PC-3 (cell line): ENCODE measurements at regions not wholly inside any gene's neighbourhood (a gene's known extent, or its start where the extent isn't known, plus 50 kb on each side); places are given as distances from the start of the nearest gene placed in this dataset.

Experiments
- ATAC-seq: fragments of 200-7000 bp; cut with Tn5 transposase; 2 replicates; pipeline ENCODE4 v1.9.1; 2020; ENCODE audit warnings: mild to moderate bottlenecking, moderate library complexity
- BruUV-seq: library from RNA; stranded (reverse); fragments of 400-500 nt; replicated peaks from 2 replicates; lab custom pipeline; 2021; lab: Mats Ljungman, UMichigan
- CTCF ChIA-PET: fragments of 300-600 bp; sonication (Branson Sonifier 250); formaldehyde crosslinking; loops from one replicate; lab custom pipeline; 2022; ENCODE audit warnings: antibody characterized with exemption; lab: Charles Lee
- POLR2A ChIA-PET: fragments of 300-600 bp; sonication (Branson Sonifier 250); formaldehyde crosslinking; loops from one replicate; lab custom pipeline; 2022; ENCODE audit warnings: antibody characterized with exemption; ENCODE audit not compliant: unreplicated experiment; lab: Charles Lee
- DNase-seq: peaks from one replicate; pipeline ENCODE4 v3.0.0-alpha.2; 2015
- H2AFZ ChIP-seq: fragments of 300-600 bp; sonication (generic); 2 replicates; pipeline ENCODE4 v1.6.0; 2016; ENCODE audit warnings: antibody characterized with exemption, low read length
- H3F3A ChIP-seq: fragments of 300-600 bp; sonication (generic); one replicate; pipeline ENCODE4 v1.6.0; 2017; ENCODE audit warnings: antibody characterized with exemption, low read length, control low read depth, mild to moderate bottlenecking; ENCODE audit not compliant: unreplicated experiment
- H3K27ac ChIP-seq: fragments of 300-600 bp; sonication (generic); 2 replicates; pipeline ENCODE4 v1.5.1; 2016; ENCODE audit warnings: mild to moderate bottlenecking, low read length
- H3K27me3 ChIP-seq: fragments of 300-600 bp; sonication (generic); 2 replicates; pipeline ENCODE4 v1.6.1; 2016; ENCODE audit warnings: low read length, mixed read lengths
- H3K36me3 ChIP-seq: fragments of 300-600 bp; sonication (generic); 2 replicates; pipeline ENCODE4 v1.6.1; 2016; ENCODE audit warnings: low read depth, mixed run types, low read length, mixed read lengths
- H3K4me1 ChIP-seq: fragments of 300-600 bp; sonication (generic); 2 replicates; pipeline ENCODE4 v1.5.1; 2016; ENCODE audit warnings: low read length; ENCODE audit not compliant: insufficient read depth
- H3K4me2 ChIP-seq: fragments of 300-600 bp; sonication (generic); 2 replicates; pipeline ENCODE4 v1.6.0; 2016; ENCODE audit warnings: low read length
- H3K4me3 ChIP-seq: fragments of 300-600 bp; sonication (generic); 2 replicates; pipeline ENCODE4 v1.5.1; 2016; ENCODE audit warnings: mild to moderate bottlenecking, low read length, mixed read lengths
- H3K79me2 ChIP-seq: fragments of 300-600 bp; sonication (generic); 2 replicates; pipeline ENCODE4 v1.6.1; 2017; ENCODE audit warnings: low read length, mixed read lengths
- H3K9ac ChIP-seq: fragments of 300-600 bp; sonication (generic); 2 replicates; pipeline ENCODE4 v1.6.0; 2016; ENCODE audit warnings: mild to moderate bottlenecking, low read length
- H3K9me2 ChIP-seq: fragments of 300-600 bp; sonication (generic); replicated peaks from 2 replicates; pipeline ENCODE4 v1.6.1; 2016; ENCODE audit warnings: mixed run types, low read length, mixed read lengths
- H3K9me3 ChIP-seq: fragments of 300-600 bp; sonication (generic); 2 replicates; pipeline ENCODE4 v1.6.1; 2016; ENCODE audit warnings: low read length, mixed read lengths
- H4K20me1 ChIP-seq: fragments of 300-600 bp; sonication (generic); 2 replicates; pipeline ENCODE4 v1.6.1; 2016; ENCODE audit warnings: low read length, mixed read lengths
- CTCF ChIP-seq: fragments of 300-600 bp; sonication (generic); conservative IDR thresholded peaks from 2 replicates; pipeline ENCODE4 v1.5.1; 2017; ENCODE audit warnings: antibody characterized with exemption, low read depth, mild to moderate bottlenecking, low read length
- EZH2 ChIP-seq: fragments of 300-600 bp; sonication (generic); IDR thresholded peaks from one replicate; pipeline ENCODE4 v1.6.1; 2017; ENCODE audit warnings: antibody characterized with exemption, mild to moderate bottlenecking, low read length; ENCODE audit not compliant: unreplicated experiment
- EZH2phosphoT487 ChIP-seq: fragments of 300-600 bp; sonication (generic); IDR thresholded peaks from 2 replicates; pipeline ENCODE4 v1.6.1; 2018; ENCODE audit warnings: mild to moderate bottlenecking, antibody characterized with exemption, low read length, borderline replicate concordance
- intact Hi-C: fragments of 100-400 bp; cut with micrococcal nuclease; formaldehyde crosslinking; loops from 2 replicates; pipeline ENCODE4 v1.9.0; 2023

GRCh38 chr1:234990874-234991801 is 137.5 kb downstream of the TOMM20 start:
- intact Hi-C loops: loop anchor here (10.0 kb wide), 1 partner anchor 496 kb away; no protein-coding TSS in a partner anchor
- ATAC-seq (no peak), DNase-seq (no peak)
- Histone ChIP-seq H3K27ac (no peak overlapping the region), H3K9me3 (no peaks in the 10 kb centered on the region), H3F3A (no peaks in the 10 kb centered on the region), H3K9ac (no peak overlapping the region), H2AFZ (no peak overlapping the region), H4K20me1 (no peaks in the 10 kb centered on the region), H3K4me1 (peaks cover 24% of the 10 kb centered on the region), H3K9me2 (no peaks in the 10 kb centered on the region), H3K27me3 (no peaks in the 10 kb centered on the region), H3K4me2 (no peak overlapping the region), H3K36me3 (no peaks in the 10 kb centered on the region), H3K4me3 (no peak overlapping the region), H3K79me2 (no peaks in the 10 kb centered on the region)
- BruUV-seq: no TSS peak
- TF ChIP-seq CTCF: no peak
- no peak for TF ChIP-seq EZH2
- no peak for TF ChIP-seq EZH2phosphoT487
- CTCF ChIA-PET: no interaction called here
- POLR2A ChIA-PET: interaction anchor here (0.6 kb wide), 1 partner anchor 102 kb away, joined by 5 read pairs; no protein-coding TSS in a partner anchor

GRCh38 chr1:234990328-234990675 is 138.3 kb downstream of the TOMM20 start:
- H3K4me1 ChIP-seq: peaks cover 23% of the 10 kb centered on the region
- H4K20me1 ChIP-seq: no peaks in the 10 kb centered on the region
- H2AFZ ChIP-seq: no peak overlapping the region
- DNase-seq: no peak
- no TSS peak for BruUV-seq
- H3K27ac ChIP-seq: no peak overlapping the region
- H3F3A ChIP-seq: no peaks in the 10 kb centered on the region
- no peaks in the 10 kb centered on the region for H3K79me2 ChIP-seq
- no peaks in the 10 kb centered on the region for H3K36me3 ChIP-seq
- no peak overlapping the region for H3K4me3 ChIP-seq
- H3K9ac ChIP-seq: no peak overlapping the region
- no peak overlapping the region for H3K4me2 ChIP-seq
- no peaks in the 10 kb centered on the region for H3K9me3 ChIP-seq
- H3K9me2 ChIP-seq: no peaks in the 10 kb centered on the region
- intact Hi-C loops: loop anchor here (10.0 kb wide), 1 partner anchor 496 kb away; no protein-coding TSS in a partner anchor
- POLR2A ChIA-PET: no interaction called here
- CTCF ChIA-PET: interaction anchor here (0.6 kb wide), 1 partner anchor 375 kb away, joined by 3 read pairs; no protein-coding TSS in a partner anchor
- H3K27me3 ChIP-seq: no peaks in the 10 kb centered on the region
- no peak for ATAC-seq
- TF ChIP-seq CTCF (no peak), EZH2phosphoT487 (no peak), EZH2 (no peak)
